ENCODE measurements at regions not wholly inside any gene's neighbourhood (a gene's known extent, or its start where the extent isn't known, plus 50 kb on each side); places are given as distances from the start of the nearest gene placed in this dataset.

GRCh38 chr7:80373429-80374032 lies 138.3 kb downstream of the GNAT3 start:
- H3K9me3 ChIP-seq (ENCODE audit: control insufficient read depth, low read length): no peaks in the 10 kb centered on the region
- DNase-seq (ENCODE audit: low read depth): no peak
- no peaks in the 10 kb centered on the region for H3K36me3 ChIP-seq (ENCODE audit: control insufficient read depth, insufficient read depth, low read length, severe bottlenecking)
- peaks cover 4% of the 10 kb centered on the region for H3K4me1 ChIP-seq (ENCODE audit: control insufficient read depth, insufficient read depth, low read length)
- no peaks in the 10 kb centered on the region for H3K27me3 ChIP-seq (replicated peaks; ENCODE audit: control insufficient read depth, insufficient read depth, low read length)
- no peak overlapping the region for H3K4me3 ChIP-seq (ENCODE audit: low read length)
- no peak overlapping the region for H3K9ac ChIP-seq (ENCODE audit: low read length)

GRCh38 chr7:80372415-80372814 lies 139.4 kb downstream of the GNAT3 start:
- no peak overlapping the region for H3K9ac ChIP-seq (ENCODE audit: low read length)
- peak; percentile 74 for DNase-seq (ENCODE audit: low read depth)
- H3K4me1 ChIP-seq (ENCODE audit: control insufficient read depth, insufficient read depth, low read length): no peaks in the 10 kb centered on the region
- no peaks in the 10 kb centered on the region for H3K27me3 ChIP-seq (replicated peaks; ENCODE audit: control insufficient read depth, insufficient read depth, low read length)
- no peaks in the 10 kb centered on the region for H3K9me3 ChIP-seq (ENCODE audit: control insufficient read depth, low read length)
- no peak overlapping the region for H3K4me3 ChIP-seq (ENCODE audit: low read length)
- H3K36me3 ChIP-seq (ENCODE audit: control insufficient read depth, insufficient read depth, low read length, severe bottlenecking): no peaks in the 10 kb centered on the region

- H3K9me3 ChIP-seq (ENCODE audit: control insufficient read depth, low read length): no peaks in the 10 kb centered on the region
- H3K4me3 ChIP-seq (ENCODE audit: low read length): no peak overlapping the region
- H3K9ac ChIP-seq (ENCODE audit: low read length): no peak overlapping the region
- DNase-seq (ENCODE audit: low read depth): no peak
- no peaks in the 10 kb centered on the region for H3K36me3 ChIP-seq (ENCODE audit: control insufficient read depth, insufficient read depth, low read length, severe bottlenecking)
- no peaks in the 10 kb centered on the region for H3K4me1 ChIP-seq (ENCODE audit: control insufficient read depth, insufficient read depth, low read length)
- no peaks in the 10 kb centered on the region for H3K27me3 ChIP-seq (replicated peaks; ENCODE audit: control insufficient read depth, insufficient read depth, low read length)
Measured at GRCh38 chr7:80370587-80370986, 141.3 kb downstream of the GNAT3 start.

DNA sequence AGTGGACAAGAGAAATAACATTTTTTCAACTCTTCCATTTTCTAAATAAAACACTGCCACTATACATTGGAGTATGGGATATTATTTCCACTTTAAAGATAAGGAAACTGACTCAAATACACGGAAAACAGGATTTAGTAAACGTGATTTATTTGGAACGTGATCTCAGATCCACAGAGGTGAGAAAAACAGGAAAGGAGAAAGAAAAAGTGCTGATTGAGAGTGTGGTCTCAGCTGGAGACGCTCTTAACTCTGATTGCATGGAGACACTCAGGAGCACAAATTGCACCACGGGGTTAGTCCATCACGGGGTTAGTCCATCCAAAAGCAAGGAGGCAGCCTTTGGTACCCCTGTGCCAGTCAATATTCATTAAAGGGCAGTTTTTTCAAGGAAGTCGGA lies 142.5 kb downstream of the GNAT3 start:
- Histone ChIP-seq H3K4me3 (ENCODE audit: low read length) (no peak overlapping the region), H3K9ac (ENCODE audit: low read length) (no peak overlapping the region), H3K9me3 (ENCODE audit: control insufficient read depth, low read length) (peaks cover 11% of the 10 kb centered on the region), H3K4me1 (ENCODE audit: control insufficient read depth, insufficient read depth, low read length) (no peaks in the 10 kb centered on the region), H3K36me3 (ENCODE audit: control insufficient read depth, insufficient read depth, low read length, severe bottlenecking) (no peaks in the 10 kb centered on the region), H3K27me3 (replicated peaks; ENCODE audit: control insufficient read depth, insufficient read depth, low read length) (no peaks in the 10 kb centered on the region)
- no peak for DNase-seq (ENCODE audit: low read depth)

DNA sequence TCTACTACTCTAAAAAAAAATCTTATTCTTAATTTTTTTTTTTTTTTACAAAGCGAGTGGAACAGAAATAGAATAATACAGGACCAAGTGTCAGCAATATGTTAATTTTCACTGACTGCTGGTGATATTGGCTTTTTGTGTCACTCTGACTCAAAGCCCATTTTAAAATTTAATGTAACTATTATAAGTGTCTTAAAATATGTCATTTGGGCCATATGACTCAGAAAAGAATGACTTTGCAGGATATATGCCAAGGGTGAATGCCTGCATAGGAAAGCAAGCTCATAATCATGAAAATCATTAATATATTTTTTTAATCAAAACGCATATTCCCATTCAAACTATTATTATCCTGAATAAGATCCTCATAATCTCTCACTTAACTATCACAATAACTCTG lies 149.2 kb downstream of the GNAT3 start:
- Histone ChIP-seq H3K4me1 (ENCODE audit: control insufficient read depth, insufficient read depth, low read length) (peaks cover 12% of the 10 kb centered on the region), H3K27me3 (replicated peaks; ENCODE audit: control insufficient read depth, insufficient read depth, low read length) (no peaks in the 10 kb centered on the region), H3K9me3 (ENCODE audit: control insufficient read depth, low read length) (peaks cover 11% of the 10 kb centered on the region), H3K4me3 (ENCODE audit: low read length) (no peak overlapping the region), H3K36me3 (ENCODE audit: control insufficient read depth, insufficient read depth, low read length, severe bottlenecking) (no peaks in the 10 kb centered on the region), H3K9ac (ENCODE audit: low read length) (no peak overlapping the region)
- no peak for DNase-seq (ENCODE audit: low read depth)

DNA sequence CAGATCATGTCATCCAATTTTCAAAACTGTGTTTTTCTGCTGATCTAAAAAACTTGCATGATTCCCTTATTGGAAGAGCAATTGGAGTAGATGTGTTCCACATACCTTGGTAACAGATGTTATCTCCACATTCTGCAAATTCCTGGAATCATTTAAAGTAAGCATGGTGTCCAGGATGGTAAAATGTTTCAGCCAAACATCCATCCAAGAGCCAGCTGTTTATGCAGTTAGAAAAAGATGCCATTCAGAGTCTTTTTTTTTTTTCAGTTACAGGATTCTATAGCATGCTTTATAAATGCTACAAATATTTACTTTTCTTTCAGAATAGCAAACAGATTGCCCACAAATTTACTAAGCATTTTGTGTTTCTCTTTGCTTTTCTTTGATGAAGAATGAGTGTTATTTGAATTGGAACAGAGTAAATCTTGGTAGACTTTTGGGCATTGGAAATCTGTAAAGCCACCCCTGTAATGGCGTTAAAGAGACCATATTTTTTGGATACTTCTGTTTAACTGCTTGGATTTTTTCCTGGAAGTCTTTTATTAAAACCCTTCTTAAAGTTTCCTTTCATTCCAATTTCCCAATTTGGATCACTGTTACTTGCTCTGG lies 149.8 kb downstream of the GNAT3 start:
- H3K36me3 ChIP-seq (ENCODE audit: control insufficient read depth, insufficient read depth, low read length, severe bottlenecking): no peaks in the 10 kb centered on the region
- no peaks in the 10 kb centered on the region for H3K27me3 ChIP-seq (replicated peaks; ENCODE audit: control insufficient read depth, insufficient read depth, low read length)
- no peak overlapping the region for H3K4me3 ChIP-seq (ENCODE audit: low read length)
- H3K9me3 ChIP-seq (ENCODE audit: control insufficient read depth, low read length): peaks cover 11% of the 10 kb centered on the region
- no peak overlapping the region for H3K9ac ChIP-seq (ENCODE audit: low read length)
- peaks cover 16% of the 10 kb centered on the region for H3K4me1 ChIP-seq (ENCODE audit: control insufficient read depth, insufficient read depth, low read length)
- no peak for DNase-seq (ENCODE audit: low read depth)

- peaks cover 17% of the 10 kb centered on the region for H3K4me1 ChIP-seq (ENCODE audit: control insufficient read depth, insufficient read depth, low read length)
- no peak for DNase-seq (ENCODE audit: low read depth)
- no peak overlapping the region for H3K4me3 ChIP-seq (ENCODE audit: low read length)
- peaks cover under 1% of the 10 kb centered on the region for H3K9me3 ChIP-seq (ENCODE audit: control insufficient read depth, low read length)
- H3K27me3 ChIP-seq (replicated peaks; ENCODE audit: control insufficient read depth, insufficient read depth, low read length): no peaks in the 10 kb centered on the region
- no peak overlapping the region for H3K9ac ChIP-seq (ENCODE audit: low read length)
- H3K36me3 ChIP-seq (ENCODE audit: control insufficient read depth, insufficient read depth, low read length, severe bottlenecking): no peaks in the 10 kb centered on the region
Measured at GRCh38 chr7:80359476-80359875, 152.4 kb downstream of the GNAT3 start.

- Histone ChIP-seq H3K36me3 (ENCODE audit: control insufficient read depth, insufficient read depth, low read length, severe bottlenecking) (no peaks in the 10 kb centered on the region), H3K4me1 (ENCODE audit: control insufficient read depth, insufficient read depth, low read length) (peaks cover 17% of the 10 kb centered on the region), H3K9me3 (ENCODE audit: control insufficient read depth, low read length) (no peaks in the 10 kb centered on the region), H3K27me3 (replicated peaks; ENCODE audit: control insufficient read depth, insufficient read depth, low read length) (no peaks in the 10 kb centered on the region), H3K4me3 (ENCODE audit: low read length) (no peak overlapping the region), H3K9ac (ENCODE audit: low read length) (no peak overlapping the region)
- no peak for DNase-seq (ENCODE audit: low read depth)
Measured at GRCh38 chr7:80359029-80359428, 152.8 kb downstream of the GNAT3 start.

GRCh38 chr7:80357530-80357929 lies 154.3 kb downstream of the GNAT3 start:
- no peak overlapping the region for H3K9ac ChIP-seq (ENCODE audit: low read length)
- peaks cover 11% of the 10 kb centered on the region for H3K4me1 ChIP-seq (ENCODE audit: control insufficient read depth, insufficient read depth, low read length)
- H3K36me3 ChIP-seq (ENCODE audit: control insufficient read depth, insufficient read depth, low read length, severe bottlenecking): no peaks in the 10 kb centered on the region
- no peaks in the 10 kb centered on the region for H3K9me3 ChIP-seq (ENCODE audit: control insufficient read depth, low read length)
- H3K27me3 ChIP-seq (replicated peaks; ENCODE audit: control insufficient read depth, insufficient read depth, low read length): no peaks in the 10 kb centered on the region
- peak; percentile 90 for DNase-seq (ENCODE audit: low read depth)
- no peak overlapping the region for H3K4me3 ChIP-seq (ENCODE audit: low read length)

- no peaks in the 10 kb centered on the region for H3K36me3 ChIP-seq (ENCODE audit: control insufficient read depth, insufficient read depth, low read length, severe bottlenecking)
- no peak for DNase-seq (ENCODE audit: low read depth)
- H3K9me3 ChIP-seq (ENCODE audit: control insufficient read depth, low read length): no peaks in the 10 kb centered on the region
Measured at GRCh38 chr7:80350430-80350829, 161.4 kb downstream of the GNAT3 start.

DNA sequence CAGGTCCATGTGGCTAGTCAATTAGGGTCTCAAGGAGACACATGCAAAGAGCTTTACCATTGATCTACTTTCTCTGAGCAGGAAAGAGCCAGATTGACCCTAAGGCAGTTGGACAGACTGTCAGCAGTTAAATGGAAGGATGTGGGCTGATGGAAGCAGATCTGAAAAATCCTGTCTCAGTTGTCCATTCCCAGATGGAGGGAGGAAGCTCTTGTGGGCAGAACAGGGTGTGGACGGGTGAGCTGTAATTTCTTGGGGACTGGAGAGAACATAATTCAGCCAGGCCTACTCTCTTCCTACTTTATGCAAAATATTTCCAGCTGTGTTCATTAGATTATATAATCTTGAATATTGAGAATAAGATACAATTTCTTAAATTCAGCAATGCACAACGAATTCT lies 163.6 kb downstream of the GNAT3 start:
- no peak overlapping the region for H3K4me3 ChIP-seq (ENCODE audit: low read length)
- no peak for DNase-seq (ENCODE audit: low read depth)
- peaks cover 22% of the 10 kb centered on the region for H3K4me1 ChIP-seq (ENCODE audit: control insufficient read depth, insufficient read depth, low read length)
- H3K36me3 ChIP-seq (ENCODE audit: control insufficient read depth, insufficient read depth, low read length, severe bottlenecking): no peaks in the 10 kb centered on the region
- no peaks in the 10 kb centered on the region for H3K9me3 ChIP-seq (ENCODE audit: control insufficient read depth, low read length)
- H3K9ac ChIP-seq (ENCODE audit: low read length): no peak overlapping the region
- no peaks in the 10 kb centered on the region for H3K27me3 ChIP-seq (replicated peaks; ENCODE audit: control insufficient read depth, insufficient read depth, low read length)

More at GRCh38 chr7:80350430-80350829, 161.4 kb downstream of the GNAT3 start:
- H3K4me1 ChIP-seq (ENCODE audit: control insufficient read depth, insufficient read depth, low read length): peaks cover 22% of the 10 kb centered on the region
- H3K27me3 ChIP-seq (replicated peaks; ENCODE audit: control insufficient read depth, insufficient read depth, low read length): no peaks in the 10 kb centered on the region
- H3K4me3 ChIP-seq (ENCODE audit: low read length): no peak overlapping the region
- H3K9ac ChIP-seq (ENCODE audit: low read length): no peak overlapping the region

DNA sequence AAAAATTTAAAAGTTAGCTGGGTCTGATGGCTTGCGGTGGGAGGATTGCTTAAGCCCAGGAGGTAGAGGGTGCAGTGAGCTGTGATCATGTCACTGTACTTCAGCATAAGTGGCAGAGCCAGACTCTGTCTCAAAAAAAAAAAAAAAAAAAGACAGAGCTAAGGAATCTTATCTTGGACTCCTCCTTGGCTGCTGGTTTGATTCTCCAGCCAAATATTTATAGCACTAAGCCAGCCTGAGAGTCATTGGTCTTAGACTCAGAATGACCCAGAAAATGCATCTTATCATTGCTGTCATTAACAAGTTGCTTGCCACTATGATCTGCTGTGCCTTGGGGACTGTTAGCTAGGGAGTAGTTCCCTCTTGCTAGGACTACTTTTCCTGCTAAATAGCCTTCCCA lies 164.7 kb downstream of the GNAT3 start:
- peak overlapping the region; percentile 20 for H3K4me3 ChIP-seq (ENCODE audit: low read length)
- H3K9ac ChIP-seq (ENCODE audit: low read length): no peak overlapping the region
- H3K9me3 ChIP-seq (ENCODE audit: control insufficient read depth, low read length): no peaks in the 10 kb centered on the region
- no peak for DNase-seq (ENCODE audit: low read depth)
- H3K4me1 ChIP-seq (ENCODE audit: control insufficient read depth, insufficient read depth, low read length): peaks cover 22% of the 10 kb centered on the region
- H3K27me3 ChIP-seq (replicated peaks; ENCODE audit: control insufficient read depth, insufficient read depth, low read length): no peaks in the 10 kb centered on the region
- H3K36me3 ChIP-seq (ENCODE audit: control insufficient read depth, insufficient read depth, low read length, severe bottlenecking): no peaks in the 10 kb centered on the region

Data from adipocyte (in vitro differentiated cells).